ENCODE measurements at regions not wholly inside any gene's neighbourhood (a gene's known extent, or its start where the extent isn't known, plus 50 kb on each side); places are given as distances from the start of the nearest gene placed in this dataset.

DNA sequence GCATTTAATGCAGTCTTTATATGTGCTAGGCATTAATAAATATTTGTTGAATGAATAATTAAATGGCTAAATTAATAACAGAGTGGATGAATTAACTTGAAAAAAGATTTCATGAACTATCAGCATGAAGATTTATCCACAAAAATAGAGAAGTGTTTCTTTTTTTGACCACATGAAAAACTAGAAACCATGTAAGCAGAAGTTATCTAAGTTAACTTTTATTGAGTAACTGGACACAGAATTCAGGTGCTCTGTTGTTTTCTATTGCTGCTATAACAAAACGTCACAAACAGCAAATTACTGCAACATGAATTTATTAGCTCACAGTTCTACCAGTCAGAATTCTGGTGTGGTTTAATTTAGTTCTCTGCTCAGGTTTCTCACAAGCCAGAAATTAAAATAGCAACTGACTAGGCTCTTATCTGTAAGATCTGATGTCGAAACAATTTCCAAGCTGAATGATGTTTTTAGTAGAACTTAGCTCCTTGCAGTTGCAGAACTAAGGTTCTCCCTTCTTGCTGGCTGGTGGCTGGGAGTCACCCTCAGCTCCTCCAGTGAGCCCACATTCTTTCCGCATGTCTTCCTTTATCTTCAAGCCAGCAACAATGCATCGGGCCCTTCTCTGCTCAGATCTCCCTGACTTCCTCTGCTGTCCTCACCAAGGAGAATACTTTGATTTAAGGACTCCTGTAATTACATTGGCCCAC lies 810.2 kb upstream of the ALCAM start:
- TF ChIP-seq, protein P1, sequence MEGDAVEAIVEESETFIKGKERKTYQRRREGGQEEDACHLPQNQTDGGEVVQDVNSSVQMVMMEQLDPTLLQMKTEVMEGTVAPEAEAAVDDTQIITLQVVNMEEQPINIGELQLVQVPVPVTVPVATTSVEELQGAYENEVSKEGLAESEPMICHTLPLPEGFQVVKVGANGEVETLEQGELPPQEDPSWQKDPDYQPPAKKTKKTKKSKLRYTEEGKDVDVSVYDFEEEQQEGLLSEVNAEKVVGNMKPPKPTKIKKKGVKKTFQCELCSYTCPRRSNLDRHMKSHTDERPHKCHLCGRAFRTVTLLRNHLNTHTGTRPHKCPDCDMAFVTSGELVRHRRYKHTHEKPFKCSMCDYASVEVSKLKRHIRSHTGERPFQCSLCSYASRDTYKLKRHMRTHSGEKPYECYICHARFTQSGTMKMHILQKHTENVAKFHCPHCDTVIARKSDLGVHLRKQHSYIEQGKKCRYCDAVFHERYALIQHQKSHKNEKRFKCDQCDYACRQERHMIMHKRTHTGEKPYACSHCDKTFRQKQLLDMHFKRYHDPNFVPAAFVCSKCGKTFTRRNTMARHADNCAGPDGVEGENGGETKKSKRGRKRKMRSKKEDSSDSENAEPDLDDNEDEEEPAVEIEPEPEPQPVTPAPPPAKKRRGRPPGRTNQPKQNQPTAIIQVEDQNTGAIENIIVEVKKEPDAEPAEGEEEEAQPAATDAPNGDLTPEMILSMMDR (IDR thresholded peaks at IDR 0.05) = no peak
- TF ChIP-seq EZH2phosphoT487 (IDR thresholded peaks at IDR 0.05) (no peak), EZH2 (IDR thresholded peaks at IDR 0.05) (no peak)

Measured in neural progenitor cell (in vitro differentiated cells).